Renal cortical epithelial cell (primary cell): ENCODE measurements at regions not wholly inside any gene's neighbourhood (a gene's known extent, or its start where the extent isn't known, plus 50 kb on each side); places are given as distances from the start of the nearest gene placed in this dataset.

ENCODE experiments used
- DNase-seq: peaks from one replicate; pipeline ENCODE4 v3.0.0-alpha.2; 2011; ENCODE audit warnings: low read depth

GRCh38 chrY:26408671-26409328 is 786.9 kb downstream of the CDY1 start:
- DNase-seq, result peak; percentile 0

- no peak for DNase-seq
These were observed 787.4 kb downstream of the CDY1 start for GRCh38 chrY:26409329-26409712.
